Omental fat pad (tissue), 3 donors: ENCODE measurements at regions not wholly inside any gene's neighbourhood (a gene's known extent, or its start where the extent isn't known, plus 50 kb on each side); places are given as distances from the start of the nearest gene placed in this dataset.

ENCODE experiments used
- ATAC-seq: fragments of 150-250 bp; one replicate; pipeline ENCODE4 v1.9.1; 2016; ENCODE audit warnings: mild to moderate bottlenecking, moderate library complexity; ENCODE audit not compliant: low FRiP score
- DNase-seq: peaks from one replicate; pipeline ENCODE4 v3.0.0-alpha.2; 2019; ENCODE audit warnings: low spot score
- CTCF ChIP-seq, 3 donors: fragments of 450-650 bp; IDR thresholded peaks; one replicate each; pipeline ENCODE4 v1.5.1; 2016 to 2017; ENCODE audit warnings: antibody characterized with exemption in 3 of 3, mild to moderate bottlenecking in 3 of 3, moderate library complexity in 2 of 3

- TF ChIP-seq CTCF (IDR thresholded peaks at IDR 0.05), result no peak
- ATAC-seq, result no peak
- DNase-seq, result no peak
Measured at GRCh38 chr2:41460661-41461060, 587.2 kb upstream of the PKDCC start.

DNA sequence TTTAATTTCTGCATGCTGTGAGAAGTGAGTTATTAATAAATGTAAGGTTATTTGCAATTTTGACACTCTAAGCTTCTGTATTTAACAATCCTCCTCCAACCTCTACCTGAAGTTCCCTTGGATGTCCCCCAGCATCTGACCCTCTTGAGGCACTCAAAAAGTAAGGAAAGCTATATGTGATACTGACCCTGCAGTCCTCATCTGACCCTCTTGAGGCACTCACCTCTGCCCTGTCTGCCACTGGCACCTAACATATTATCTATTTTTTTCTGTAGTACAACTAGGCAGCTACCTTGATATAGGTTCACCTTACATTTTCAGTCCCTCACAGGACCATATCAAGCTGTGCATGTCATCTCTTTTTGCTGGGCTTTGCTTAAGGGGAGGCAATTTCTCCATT, 583.4 kb upstream of the PKDCC start:
- DNase-seq (no peak), ATAC-seq (no peak)
- no peak for TF ChIP-seq CTCF (IDR thresholded peaks at IDR 0.05)

DNA sequence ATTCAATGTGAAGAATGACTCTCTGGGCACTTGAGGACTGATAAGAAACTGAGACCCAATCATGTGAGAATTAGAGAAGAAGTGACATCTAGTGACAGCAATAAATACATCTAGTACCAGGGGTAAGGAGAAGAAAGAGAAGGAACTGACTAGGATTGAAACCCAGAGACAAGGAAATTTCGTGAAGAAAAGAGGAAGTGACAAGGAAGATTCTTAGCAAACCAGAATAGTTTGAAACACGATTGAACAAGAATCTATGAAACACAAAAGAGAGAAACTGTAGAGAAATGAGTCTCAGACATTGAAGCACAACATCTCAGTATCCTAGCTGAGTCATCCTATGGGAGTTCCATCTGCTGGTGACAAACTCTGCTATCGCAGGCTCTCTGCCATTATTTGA, 571.9 kb upstream of the PKDCC start:
- TF ChIP-seq CTCF (IDR thresholded peaks at IDR 0.05), result no peak
- DNase-seq (no peak), ATAC-seq (no peak)

DNA sequence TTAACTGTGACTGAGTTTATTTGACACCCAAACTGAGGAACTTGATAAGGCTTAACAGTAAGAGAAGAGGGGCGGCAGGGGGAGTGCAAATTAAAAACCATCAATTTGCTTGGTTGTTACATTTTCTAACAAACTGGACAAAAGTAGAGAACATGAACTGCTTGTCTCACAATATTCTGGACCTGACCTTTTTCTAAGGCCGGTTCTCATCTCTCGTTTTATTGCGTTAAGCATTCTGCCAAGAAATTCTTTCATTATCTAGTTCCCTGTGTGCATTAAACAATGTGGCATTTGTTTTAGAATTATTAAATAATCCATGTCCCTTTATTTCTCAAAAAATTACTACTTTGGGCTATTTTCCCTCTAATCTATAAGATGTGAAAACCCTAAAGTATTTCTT, 565.2 kb upstream of the PKDCC start:
- ATAC-seq, result no peak
- no peak for TF ChIP-seq CTCF (IDR thresholded peaks at IDR 0.05)
- DNase-seq, result no peak

DNA sequence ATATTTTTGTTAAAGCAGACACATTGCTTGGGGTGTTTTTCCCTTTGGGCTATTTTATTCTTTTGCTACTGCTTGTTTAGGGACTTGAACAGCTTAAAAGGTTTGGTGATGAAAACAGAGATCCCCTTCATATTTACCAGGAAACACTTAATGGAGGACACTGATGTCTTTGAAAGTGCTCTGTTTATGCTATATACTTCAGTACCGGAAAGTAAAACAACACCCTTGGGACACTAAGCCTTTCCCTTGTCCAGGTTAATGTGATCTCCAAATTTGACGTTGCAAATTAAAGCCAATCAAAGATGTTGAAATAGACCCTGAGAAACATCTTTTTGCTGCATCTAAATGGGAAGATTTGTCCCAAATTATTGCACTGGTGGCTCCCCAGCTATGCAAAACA, 564.6 kb upstream of the PKDCC start:
- DNase-seq (no peak), ATAC-seq (no peak)
- no peak for TF ChIP-seq CTCF (IDR thresholded peaks at IDR 0.05)

- DNase-seq, result no peak
- ATAC-seq, result no peak
- TF ChIP-seq CTCF (IDR thresholded peaks at IDR 0.05), result no peak
Measured at GRCh38 chr2:41483982-41484857, 563.6 kb upstream of the PKDCC start.

DNA sequence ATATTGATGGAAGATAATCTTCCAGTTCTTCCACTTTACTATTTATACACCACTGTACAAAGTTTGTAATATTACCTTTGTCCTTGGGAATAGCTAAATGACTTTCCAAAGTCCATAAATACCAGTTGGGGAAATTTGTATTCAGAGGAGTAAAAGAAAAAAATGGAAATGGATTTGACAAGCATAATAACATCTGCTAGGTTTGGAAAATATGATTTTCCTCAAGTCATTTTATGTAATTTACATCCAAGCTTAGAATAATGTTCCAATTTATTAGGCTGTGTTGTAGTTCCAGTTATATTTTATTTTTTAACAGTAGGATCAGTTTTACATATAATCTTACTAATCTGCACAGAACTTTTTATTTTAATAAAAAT, 563.0 kb upstream of the PKDCC start:
- ATAC-seq, result no peak
- DNase-seq, result no peak

More for the DNA sequence above, 563.0 kb upstream of the PKDCC start:
- TF ChIP-seq CTCF (IDR thresholded peaks at IDR 0.05), result no peak
